ENCODE measurements at regions not wholly inside any gene's neighbourhood (a gene's known extent, or its start where the extent isn't known, plus 50 kb on each side); places are given as distances from the start of the nearest gene placed in this dataset.

GRCh38 chr1:80472145-80472544 is 1328.6 kb upstream of the ADGRL2 start:
- BruUV-seq (replicated peaks), result no TSS peak
- ATAC-seq (no peak), DNase-seq (ENCODE audit: low read depth, low spot score) (no peak)
- in situ Hi-C loops (cut with HindIII; ENCODE audit: low pct_unique_long_range_greater_than_20kb, low sequenced_read_pairs), result no loop called here
- TF ChIP-seq REST (IDR thresholded peaks at IDR 0.05; ENCODE audit: insufficient read depth in 1 of 2, low read depth in 2 of 2, low read length in 1 of 2) (no peak), CTCF (IDR thresholded peaks at IDR 0.05) (no peak), POLR2AphosphoS5 (IDR thresholded peaks at IDR 0.05; ENCODE audit: low read depth, low read length) (no peak), SIN3A (IDR thresholded peaks at IDR 0.05; ENCODE audit: borderline replicate concordance, insufficient read depth, low read depth, low read length) (no peak), TCF7L2 (IDR thresholded peaks at IDR 0.05; ENCODE audit: low read depth, low read length) (no peak)
- ChIA-PET POLR2A (no interaction called here), CTCF (interaction anchor here (0.6 kb wide), 1 partner anchor 208 kb away, joined by 3 read pairs; no protein-coding TSS in a partner anchor)
- H3K27ac ChIP-seq (ENCODE audit: low read length), result no peak overlapping the region
- intact Hi-C loops (cut with micrococcal nuclease; ENCODE audit: unreplicated experiment), result no loop called here
- no peaks in the 10 kb centered on the region for H3K27me3 ChIP-seq (ENCODE audit: control insufficient read depth, insufficient read depth, low read length)
- no peaks in the 10 kb centered on the region for H3K4me1 ChIP-seq (ENCODE audit: control insufficient read depth, insufficient read depth, low read length)
- H3K4me3 ChIP-seq (ENCODE audit: low read depth in 2 of 2, low read length in 2 of 2), result no peak overlapping the region
- no peaks in the 10 kb centered on the region for H3K36me3 ChIP-seq (ENCODE audit: control insufficient read depth, insufficient read depth, low read length)
- H3K9me3 ChIP-seq (ENCODE audit: control insufficient read depth, insufficient read depth, low read depth, low read length), result no peaks in the 10 kb centered on the region

- CTCF ChIA-PET, result no interaction called here
- in situ Hi-C loops (cut with HindIII; ENCODE audit: low pct_unique_long_range_greater_than_20kb, low sequenced_read_pairs) (no loop called here), intact Hi-C loops (cut with micrococcal nuclease; ENCODE audit: unreplicated experiment) (no loop called here)
- POLR2A ChIA-PET, result no interaction called here
- ATAC-seq, result no peak
- DNase-seq (ENCODE audit: low read depth, low spot score), result no peak
- Histone ChIP-seq H3K9me3 (ENCODE audit: control insufficient read depth, insufficient read depth, low read depth, low read length) (no peaks in the 10 kb centered on the region), H3K36me3 (ENCODE audit: control insufficient read depth, insufficient read depth, low read length) (no peaks in the 10 kb centered on the region), H3K27ac (ENCODE audit: low read length) (no peak overlapping the region), H3K4me1 (ENCODE audit: control insufficient read depth, insufficient read depth, low read length) (no peaks in the 10 kb centered on the region), H3K27me3 (ENCODE audit: control insufficient read depth, insufficient read depth, low read length) (no peaks in the 10 kb centered on the region), H3K4me3 (ENCODE audit: low read depth in 2 of 2, low read length in 2 of 2) (no peak overlapping the region)
- TF ChIP-seq TCF7L2 (IDR thresholded peaks at IDR 0.05; ENCODE audit: low read depth, low read length), result no peak
- TF ChIP-seq POLR2AphosphoS5 (IDR thresholded peaks at IDR 0.05; ENCODE audit: low read depth, low read length), result no peak
- TF ChIP-seq REST (IDR thresholded peaks at IDR 0.05; ENCODE audit: insufficient read depth in 1 of 2, low read depth in 2 of 2, low read length in 1 of 2), result no peak
- no peak for TF ChIP-seq CTCF (IDR thresholded peaks at IDR 0.05)
- TF ChIP-seq SIN3A (IDR thresholded peaks at IDR 0.05; ENCODE audit: borderline replicate concordance, insufficient read depth, low read depth, low read length), result no peak
- no TSS peak for BruUV-seq (replicated peaks)
Observed at GRCh38 chr1:80468356-80468755, 1332.4 kb upstream of the ADGRL2 start.

Measured in Panc1 (cell line).